ENCODE measurements at regions not wholly inside any gene's neighbourhood (a gene's known extent, or its start where the extent isn't known, plus 50 kb on each side); places are given as distances from the start of the nearest gene placed in this dataset.

DNA sequence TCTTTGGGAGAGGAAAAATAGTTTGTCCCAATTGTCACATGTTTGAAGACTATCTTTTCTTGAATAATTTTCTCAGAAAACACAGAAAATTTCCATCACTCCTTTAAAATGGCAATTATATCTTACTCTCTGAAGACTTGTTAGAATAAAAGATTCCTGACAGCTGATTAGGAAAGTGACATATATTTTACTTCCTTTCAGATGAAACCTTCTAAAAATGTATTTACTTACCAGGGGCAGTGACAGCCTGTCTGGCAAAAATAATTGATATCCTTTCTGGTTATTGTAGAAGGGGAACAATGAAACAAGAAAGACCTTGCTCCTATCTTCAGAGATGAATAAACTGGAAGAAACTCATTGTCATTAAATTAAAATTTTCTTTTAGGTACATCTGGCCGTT, 483.3 kb upstream of the GOLIM4 start:
- Histone ChIP-seq H3K4me3 (ENCODE audit: insufficient read depth, low read length) (no peak overlapping the region), H3K4me2 (ENCODE audit: insufficient read depth, low read length) (no peak overlapping the region), H4K20me1 (ENCODE audit: insufficient read depth, low read length) (no peaks in the 10 kb centered on the region), H2AFZ (ENCODE audit: low read length) (no peak overlapping the region), H3K79me2 (ENCODE audit: insufficient read depth, low read length) (no peaks in the 10 kb centered on the region), H3K27ac (ENCODE audit: low read depth, low read length) (no peak overlapping the region), H3K27me3 (ENCODE audit: insufficient read depth, low read length) (no peaks in the 10 kb centered on the region), H3K4me1 (ENCODE audit: insufficient read depth, low read length) (no peaks in the 10 kb centered on the region), H3K36me3 (ENCODE audit: insufficient read depth, low read length) (no peaks in the 10 kb centered on the region), H3K9me3 (ENCODE audit: low read depth, low read length) (no peaks in the 10 kb centered on the region)
- TF ChIP-seq, protein P1, sequence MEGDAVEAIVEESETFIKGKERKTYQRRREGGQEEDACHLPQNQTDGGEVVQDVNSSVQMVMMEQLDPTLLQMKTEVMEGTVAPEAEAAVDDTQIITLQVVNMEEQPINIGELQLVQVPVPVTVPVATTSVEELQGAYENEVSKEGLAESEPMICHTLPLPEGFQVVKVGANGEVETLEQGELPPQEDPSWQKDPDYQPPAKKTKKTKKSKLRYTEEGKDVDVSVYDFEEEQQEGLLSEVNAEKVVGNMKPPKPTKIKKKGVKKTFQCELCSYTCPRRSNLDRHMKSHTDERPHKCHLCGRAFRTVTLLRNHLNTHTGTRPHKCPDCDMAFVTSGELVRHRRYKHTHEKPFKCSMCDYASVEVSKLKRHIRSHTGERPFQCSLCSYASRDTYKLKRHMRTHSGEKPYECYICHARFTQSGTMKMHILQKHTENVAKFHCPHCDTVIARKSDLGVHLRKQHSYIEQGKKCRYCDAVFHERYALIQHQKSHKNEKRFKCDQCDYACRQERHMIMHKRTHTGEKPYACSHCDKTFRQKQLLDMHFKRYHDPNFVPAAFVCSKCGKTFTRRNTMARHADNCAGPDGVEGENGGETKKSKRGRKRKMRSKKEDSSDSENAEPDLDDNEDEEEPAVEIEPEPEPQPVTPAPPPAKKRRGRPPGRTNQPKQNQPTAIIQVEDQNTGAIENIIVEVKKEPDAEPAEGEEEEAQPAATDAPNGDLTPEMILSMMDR (IDR thresholded peaks at IDR 0.05; ENCODE audit: extremely low read depth, low read depth, low read length) = no peak
- DNase-seq (ENCODE audit: insufficient read length, low spot score, missing footprints) = no peak

DNA sequence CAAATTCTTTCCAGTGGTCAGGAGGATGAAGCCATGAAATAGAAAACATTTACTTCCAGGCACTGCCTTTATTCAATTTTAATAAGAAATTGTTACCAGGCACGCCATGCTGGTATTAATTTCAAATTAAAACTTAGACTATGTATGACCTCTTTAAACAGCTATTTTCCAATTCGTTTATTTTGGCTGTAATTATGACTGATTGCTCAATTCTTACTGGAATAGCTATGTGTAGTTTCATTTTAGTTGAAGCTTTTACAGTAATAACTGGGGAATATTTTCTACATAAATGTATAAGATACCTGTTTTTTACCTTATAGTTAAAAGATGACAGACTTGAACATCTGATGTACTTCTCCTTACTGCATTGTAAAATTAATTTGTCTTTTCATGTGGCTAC, 480.0 kb upstream of the GOLIM4 start:
- Histone ChIP-seq H3K4me3 (ENCODE audit: insufficient read depth, low read length) (no peak overlapping the region), H3K4me1 (ENCODE audit: insufficient read depth, low read length) (no peaks in the 10 kb centered on the region), H3K27me3 (ENCODE audit: insufficient read depth, low read length) (no peaks in the 10 kb centered on the region), H2AFZ (ENCODE audit: low read length) (no peak overlapping the region), H3K9me3 (ENCODE audit: low read depth, low read length) (no peaks in the 10 kb centered on the region), H3K79me2 (ENCODE audit: insufficient read depth, low read length) (no peaks in the 10 kb centered on the region), H4K20me1 (ENCODE audit: insufficient read depth, low read length) (no peaks in the 10 kb centered on the region), H3K4me2 (ENCODE audit: insufficient read depth, low read length) (no peak overlapping the region), H3K36me3 (ENCODE audit: insufficient read depth, low read length) (no peaks in the 10 kb centered on the region), H3K27ac (ENCODE audit: low read depth, low read length) (no peak overlapping the region)
- TF ChIP-seq, protein P1 (IDR thresholded peaks at IDR 0.05; ENCODE audit: extremely low read depth, low read depth, low read length) = no peak
- no peak for DNase-seq (ENCODE audit: insufficient read length, low spot score, missing footprints)

DNA sequence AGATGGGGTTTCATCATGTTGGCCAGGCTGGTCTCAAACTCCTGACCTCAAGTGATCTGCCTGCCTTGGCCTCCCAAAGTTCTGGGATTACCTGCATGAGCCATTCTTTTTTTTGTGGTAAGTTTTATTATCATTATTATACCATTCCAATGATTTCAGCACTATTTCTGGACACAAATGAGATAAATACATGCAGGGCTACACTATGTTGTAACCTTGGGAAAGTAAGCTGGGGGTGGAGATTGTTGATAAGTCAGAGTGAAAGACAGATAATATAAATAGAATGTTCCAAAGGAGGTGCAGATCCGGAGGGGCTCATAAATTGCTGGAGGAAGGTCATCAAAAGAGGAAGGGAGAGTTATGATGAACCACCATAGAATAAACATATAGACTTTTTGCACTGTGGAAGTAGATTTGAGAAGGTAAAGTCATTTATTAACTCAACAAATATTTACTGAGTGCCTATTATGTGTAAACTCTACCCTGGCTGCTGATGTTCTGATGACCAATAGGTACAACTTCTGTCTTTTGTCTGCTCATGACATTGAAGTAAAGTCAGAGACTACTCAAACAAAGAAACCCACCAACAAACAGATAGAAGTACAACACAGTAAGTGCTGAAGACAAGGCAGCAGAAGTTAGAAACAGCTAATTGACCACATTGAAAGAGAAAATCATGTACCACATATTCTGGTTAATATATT, 478.9 kb upstream of the GOLIM4 start:
- Histone ChIP-seq H4K20me1 (ENCODE audit: insufficient read depth, low read length) (no peaks in the 10 kb centered on the region), H3K79me2 (ENCODE audit: insufficient read depth, low read length) (no peaks in the 10 kb centered on the region), H3K27ac (ENCODE audit: low read depth, low read length) (no peak overlapping the region), H3K36me3 (ENCODE audit: insufficient read depth, low read length) (no peaks in the 10 kb centered on the region), H2AFZ (ENCODE audit: low read length) (no peak overlapping the region), H3K4me1 (ENCODE audit: insufficient read depth, low read length) (no peaks in the 10 kb centered on the region), H3K4me3 (ENCODE audit: insufficient read depth, low read length) (no peak overlapping the region), H3K4me2 (ENCODE audit: insufficient read depth, low read length) (no peak overlapping the region), H3K27me3 (ENCODE audit: insufficient read depth, low read length) (no peaks in the 10 kb centered on the region), H3K9me3 (ENCODE audit: low read depth, low read length) (no peaks in the 10 kb centered on the region)
- TF ChIP-seq, protein P1 (IDR thresholded peaks at IDR 0.05; ENCODE audit: extremely low read depth, low read depth, low read length) = no peak
- DNase-seq (ENCODE audit: insufficient read length, low spot score, missing footprints) = no peak

DNA sequence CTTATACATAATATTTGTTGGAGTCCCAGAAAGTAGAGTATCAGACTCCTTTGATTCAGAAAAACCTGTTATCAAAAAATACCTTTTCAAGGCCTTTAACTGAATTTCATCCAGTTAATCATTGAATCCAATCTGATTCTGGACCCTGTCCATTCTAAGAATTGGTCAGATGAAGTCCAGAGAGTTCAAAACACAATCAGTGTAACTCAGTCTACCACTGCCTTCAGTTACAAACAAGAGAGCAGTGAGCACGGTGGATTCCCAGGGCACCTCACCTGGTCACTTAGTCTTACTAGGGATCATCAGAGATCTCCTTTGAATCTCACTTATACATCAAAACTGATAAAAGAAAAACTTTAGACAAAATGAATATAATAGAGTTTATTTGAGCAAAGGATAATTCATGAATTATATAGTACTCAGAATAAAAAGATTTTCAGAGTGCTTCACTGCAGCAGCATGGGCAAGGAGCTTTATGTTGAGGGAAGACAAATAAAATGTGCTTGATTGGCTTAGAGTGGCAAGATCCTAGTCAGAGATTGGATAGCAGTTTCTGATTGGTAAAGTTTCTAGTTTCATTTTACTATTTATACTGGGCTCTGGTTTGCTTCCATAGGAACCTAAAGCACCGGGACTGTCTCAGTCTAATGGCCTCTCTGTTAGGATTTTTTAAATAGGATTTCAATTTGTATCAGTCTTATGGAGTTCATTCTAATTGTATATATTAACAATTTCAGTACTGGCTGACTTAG, 474.9 kb upstream of the GOLIM4 start:
- Histone ChIP-seq H3K4me1 (ENCODE audit: insufficient read depth, low read length) (no peaks in the 10 kb centered on the region), H3K79me2 (ENCODE audit: insufficient read depth, low read length) (no peaks in the 10 kb centered on the region), H4K20me1 (ENCODE audit: insufficient read depth, low read length) (no peaks in the 10 kb centered on the region), H3K27ac (ENCODE audit: low read depth, low read length) (no peak overlapping the region), H2AFZ (ENCODE audit: low read length) (no peak overlapping the region), H3K36me3 (ENCODE audit: insufficient read depth, low read length) (no peaks in the 10 kb centered on the region), H3K4me2 (ENCODE audit: insufficient read depth, low read length) (no peak overlapping the region), H3K9me3 (ENCODE audit: low read depth, low read length) (no peaks in the 10 kb centered on the region), H3K4me3 (ENCODE audit: insufficient read depth, low read length) (no peak overlapping the region), H3K27me3 (ENCODE audit: insufficient read depth, low read length) (no peaks in the 10 kb centered on the region)
- TF ChIP-seq, protein P1 (IDR thresholded peaks at IDR 0.05; ENCODE audit: extremely low read depth, low read depth, low read length) = no peak
- DNase-seq (ENCODE audit: insufficient read length, low spot score, missing footprints) = no peak
